ENCODE measurements at regions not wholly inside any gene's neighbourhood (a gene's known extent, or its start where the extent isn't known, plus 50 kb on each side); places are given as distances from the start of the nearest gene placed in this dataset.
"Not testable (repeated sequence)": the region's sequence is repeated elsewhere in the genome, so short reads cannot be mapped to it uniquely, and the experiment has no call there.

DNA sequence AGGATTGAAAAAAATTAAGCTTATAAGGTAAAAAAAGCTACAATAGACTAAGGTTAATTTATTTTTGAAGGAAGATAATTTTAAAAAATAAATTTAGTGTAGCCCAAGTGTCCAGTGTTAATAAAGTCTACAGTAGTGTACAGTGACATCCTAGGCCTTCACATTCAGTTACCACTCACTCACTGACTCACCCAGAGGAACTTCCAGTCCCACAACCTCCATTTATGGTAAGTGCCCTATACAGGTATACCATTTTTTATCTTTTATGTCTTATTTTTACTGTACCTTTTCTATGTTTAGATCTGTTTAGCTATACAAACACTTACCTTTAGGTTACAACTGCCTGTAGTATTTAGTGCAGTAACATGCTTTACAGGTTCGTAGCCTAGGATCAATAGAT lies 79.8 kb upstream of the ZNF462 start:
- DNase-seq = no peak

DNA sequence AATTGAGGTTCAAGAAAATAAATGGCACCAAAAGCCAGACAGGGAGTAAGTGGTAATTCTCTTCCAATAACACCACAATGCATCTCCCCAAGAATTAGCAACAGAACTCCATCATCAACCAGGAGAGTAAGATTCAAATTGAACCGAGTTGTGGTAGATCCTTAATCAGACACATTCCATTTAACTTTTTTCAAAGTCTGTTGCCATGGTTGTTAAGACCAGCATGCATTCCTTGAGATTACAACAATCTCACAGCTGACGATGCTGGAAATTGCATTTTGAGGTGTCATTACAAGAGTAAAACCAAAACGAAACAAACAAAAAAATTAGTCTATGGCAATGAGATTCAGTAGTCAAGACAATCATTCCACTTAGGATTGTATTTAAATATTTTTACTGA lies 78.9 kb upstream of the ZNF462 start:
- DNase-seq = no peak

DNA sequence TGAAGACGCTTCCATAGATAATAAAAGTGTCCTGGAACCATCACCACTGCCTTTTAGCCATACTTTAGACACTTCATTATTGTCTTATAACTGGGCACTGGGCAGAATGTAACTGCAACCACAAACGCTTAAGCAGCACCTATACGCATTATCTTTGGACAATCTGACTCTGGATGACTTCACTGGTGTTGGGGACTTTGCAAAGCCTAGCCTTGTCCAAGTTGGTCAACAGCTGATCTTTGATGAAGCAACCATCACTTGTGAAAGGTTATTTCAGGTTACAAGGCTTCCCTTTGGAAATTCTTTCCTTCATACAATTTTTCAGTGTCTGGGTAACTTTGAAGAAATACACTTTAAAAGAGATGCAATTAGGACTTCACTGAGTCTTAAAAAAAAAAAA lies 77.8 kb upstream of the ZNF462 start:
- no peak for DNase-seq

DNA sequence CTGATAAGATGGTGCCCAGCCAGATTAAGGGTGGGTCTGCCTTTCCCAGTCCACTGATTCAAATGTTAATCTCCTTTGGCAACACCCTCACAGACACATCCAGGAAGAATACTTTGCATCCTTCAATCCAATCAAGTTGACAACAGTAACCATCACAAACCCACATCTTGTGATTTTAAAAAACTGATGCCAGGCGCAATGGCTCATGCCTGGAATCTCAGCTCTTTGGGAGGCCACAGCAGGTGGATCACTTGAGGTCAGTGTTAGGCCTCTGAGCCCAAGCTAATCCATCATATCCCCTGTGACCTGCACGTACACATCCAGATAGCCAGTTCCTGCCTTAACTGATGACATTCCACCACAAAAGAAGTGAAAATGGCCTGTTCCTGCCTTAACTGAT lies 74.9 kb upstream of the ZNF462 start:
- DNase-seq = not testable (repeated sequence)

DNA sequence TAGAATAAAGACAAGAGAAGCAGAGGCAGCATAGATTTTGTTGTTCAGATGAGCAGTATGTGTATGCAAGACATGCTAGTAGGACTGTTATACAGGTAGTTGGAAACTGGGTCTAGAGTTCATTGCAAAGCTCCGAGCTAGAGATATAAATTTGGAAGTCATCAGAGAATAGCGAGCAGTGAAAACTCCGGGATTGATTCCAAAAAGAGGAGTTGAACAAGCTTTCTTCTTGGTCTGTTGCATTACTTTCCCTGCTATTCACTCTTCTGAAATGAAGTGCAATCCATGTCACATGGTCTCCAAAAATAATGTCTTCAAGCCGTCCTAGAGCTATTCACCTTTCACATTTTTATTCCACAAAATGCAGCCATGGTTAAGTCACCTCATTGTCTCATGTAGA lies 67.9 kb upstream of the ZNF462 start:
- no peak for DNase-seq

DNA sequence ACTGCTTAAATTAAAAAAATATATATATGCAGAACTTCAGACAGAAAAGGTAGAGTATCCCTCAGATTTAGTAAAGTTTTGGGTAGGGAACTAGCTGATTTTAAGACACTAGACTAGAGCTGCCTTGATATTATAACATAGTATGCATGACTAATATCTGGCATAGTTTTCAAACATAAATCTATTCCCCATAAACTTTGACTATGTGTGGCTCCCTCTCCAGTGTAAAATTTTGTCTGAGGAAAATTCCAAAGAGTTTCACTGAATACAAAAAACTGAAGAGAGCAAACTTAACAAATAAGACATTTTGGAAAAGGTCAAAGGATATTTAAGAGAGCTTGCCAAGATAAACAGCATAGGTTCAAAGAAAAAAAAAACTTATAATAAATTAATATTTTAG lies 66.2 kb upstream of the ZNF462 start:
- DNase-seq = no peak

DNA sequence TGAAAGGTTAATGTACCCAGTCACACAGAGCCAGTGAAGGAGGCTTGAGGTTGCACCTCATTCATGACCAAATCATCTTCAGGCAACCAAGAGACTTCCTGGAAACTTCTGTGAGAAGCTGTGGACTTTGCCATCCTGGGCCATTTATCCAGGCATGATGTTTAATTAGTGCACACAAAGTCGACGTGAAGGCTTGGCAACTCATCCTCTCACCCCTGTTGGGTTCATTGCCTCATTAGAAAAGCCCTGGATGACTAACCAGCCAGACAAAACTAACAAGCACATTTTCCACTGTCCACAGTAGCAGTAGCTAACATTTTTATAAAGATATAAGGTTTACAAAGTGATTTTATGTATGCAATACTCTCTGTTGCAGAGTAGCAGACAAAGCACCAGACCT lies 65.7 kb upstream of the ZNF462 start:
- no peak for DNase-seq

DNA sequence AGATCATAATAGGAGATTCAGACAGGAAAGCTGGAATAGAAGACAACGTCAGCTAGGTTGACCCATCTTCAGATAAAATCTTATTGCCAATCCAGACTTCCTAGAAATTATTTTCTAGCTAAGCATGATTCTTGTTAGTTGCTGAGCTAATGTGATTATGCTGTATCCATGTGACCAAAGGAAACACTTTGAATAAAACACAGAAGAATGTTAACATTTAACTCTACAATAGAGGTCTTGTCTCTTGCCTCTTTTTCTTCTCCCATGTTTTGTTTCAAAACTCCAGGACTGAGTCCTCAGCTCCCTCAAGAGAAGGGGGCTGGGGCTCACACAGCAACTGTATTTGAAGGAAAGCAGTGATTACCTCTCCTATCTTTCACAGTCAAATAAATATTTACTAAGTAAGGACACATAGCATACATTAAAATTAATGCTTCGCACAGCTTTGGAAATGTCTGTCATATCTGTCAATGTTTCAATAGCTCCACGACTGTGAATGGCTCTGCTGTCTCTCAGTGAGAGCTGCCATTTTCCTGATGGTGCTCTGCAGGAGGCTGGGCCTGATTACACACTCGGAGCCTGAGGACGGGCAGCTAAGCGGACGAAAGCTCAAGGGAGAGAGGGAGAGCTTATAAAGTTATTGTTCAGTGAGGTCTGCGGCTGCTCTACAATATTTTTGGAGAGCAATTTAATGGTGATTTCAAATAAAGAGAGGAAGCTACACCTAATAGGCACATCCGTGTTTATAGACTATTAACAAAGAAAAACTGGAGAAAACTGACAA lies 64.8 kb upstream of the ZNF462 start:
- no peak for DNase-seq

DNA sequence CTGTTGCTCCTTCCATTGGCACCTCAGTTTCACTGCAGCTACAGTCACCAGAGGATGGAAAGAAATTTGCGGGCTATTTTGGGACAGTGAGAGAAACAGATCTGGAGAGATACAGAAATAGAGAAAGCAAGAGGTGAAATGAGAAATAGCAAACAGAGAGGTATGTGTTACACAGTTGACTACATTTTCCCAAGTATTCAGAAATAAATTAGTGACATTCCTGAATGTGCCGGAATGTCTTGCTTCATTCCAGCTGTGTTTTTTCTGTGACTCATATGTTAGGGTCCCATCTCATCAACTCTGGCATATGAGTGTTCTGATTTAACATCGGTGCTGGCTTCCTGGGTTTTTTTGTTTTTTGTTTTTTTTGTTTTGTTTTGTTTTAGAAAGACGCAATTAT lies 63.8 kb upstream of the ZNF462 start:
- no peak for DNase-seq

DNA sequence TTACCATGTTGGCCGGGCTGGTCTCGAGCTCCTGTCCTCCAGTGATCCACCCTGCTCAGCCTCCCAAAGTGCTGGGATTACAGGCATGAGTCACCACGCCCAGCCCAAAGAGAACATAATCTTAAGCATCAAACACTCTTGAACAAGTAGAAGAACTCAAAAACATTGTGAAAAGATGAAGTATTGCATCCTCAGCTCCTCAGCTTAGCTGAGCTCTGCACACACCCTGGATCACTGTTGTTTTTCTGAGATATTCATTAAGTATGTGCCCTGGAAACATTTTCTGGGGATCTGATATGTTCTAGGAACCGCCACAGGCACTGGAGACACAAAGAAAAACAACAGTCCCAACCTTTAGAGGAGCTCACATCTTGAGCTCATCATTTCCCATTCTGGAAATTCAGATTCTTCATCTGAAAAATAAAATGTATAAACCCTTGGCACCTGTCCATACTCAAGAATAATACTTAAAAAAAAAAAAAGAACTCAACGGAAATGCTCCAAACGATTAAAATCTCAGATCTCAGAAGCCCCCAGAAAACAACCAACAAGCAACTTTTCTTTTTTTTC lies 62.2 kb upstream of the ZNF462 start:
- no peak for DNase-seq

DNA sequence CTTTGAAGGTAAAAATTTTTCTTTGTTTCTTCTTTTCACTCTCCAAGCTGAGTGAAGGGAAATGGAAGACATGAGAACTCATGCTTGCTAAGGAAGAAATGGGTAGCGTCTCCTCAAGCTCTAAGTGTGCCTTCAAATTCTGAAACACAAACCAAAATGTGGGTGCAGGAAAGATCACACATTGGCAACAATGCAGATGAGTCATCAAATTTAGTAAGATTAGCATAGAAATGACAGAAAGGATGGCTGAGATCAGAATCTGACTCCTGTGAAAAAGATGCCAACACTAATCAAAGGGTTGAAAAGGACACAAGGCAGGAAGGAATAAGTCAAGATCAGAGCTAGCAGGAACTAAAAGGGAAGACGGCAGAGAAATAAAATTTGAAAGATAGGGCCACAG lies 61.1 kb upstream of the ZNF462 start:
- DNase-seq = no peak
